CD14-positive monocyte (primary cell): ENCODE measurements at regions not wholly inside any gene's neighbourhood (a gene's known extent, or its start where the extent isn't known, plus 50 kb on each side); places are given as distances from the start of the nearest gene placed in this dataset.

ENCODE experiments used
- DNase-seq, 3 donors: peaks; one replicate each; pipeline ENCODE4 v3.0.0-alpha.2; 2011 to 2022
- H2AFZ ChIP-seq: 2 replicates; pipeline ENCODE4 v1.6.0; 2012; ENCODE audit warnings: mild to moderate bottlenecking, low read depth, low read length, inconsistent platforms; ENCODE audit not compliant: insufficient read depth, poor library complexity, severe bottlenecking
- H3K27ac ChIP-seq, 2 donors: 1 replicate in 1 of 2; 2 replicates in 1 of 2; pipeline ENCODE4 v1.5.1; 2012 to 2013; ENCODE audit warnings: low read length in 2 of 2, control low read depth in 1 of 2, inconsistent platforms in 1 of 2, low read depth in 1 of 2, mild to moderate bottlenecking in 1 of 2
- H3K27me3 ChIP-seq, 2 donors: one replicate each; pipeline versions ENCODE4 v1.6.0 to v1.6.1; 2011 to 2013; ENCODE audit warnings: low read length in 2 of 2; ENCODE audit not compliant: control insufficient read depth in 2 of 2, insufficient read depth in 2 of 2
- H3K36me3 ChIP-seq, 2 donors: replicated peaks in 1 of 2; 1 replicate in 1 of 2; 2 replicates in 1 of 2; pipeline versions ENCODE4 v1.5.1 to v1.6.1; 2012 to 2013; ENCODE audit warnings: low read length in 2 of 2, control low read depth in 1 of 2, inconsistent platforms in 1 of 2, mild to moderate bottlenecking in 1 of 2; ENCODE audit not compliant: insufficient read depth in 2 of 2, control insufficient read depth in 1 of 2
- H3K4me1 ChIP-seq, 2 donors: 1 replicate in 1 of 2; 2 replicates in 1 of 2; pipeline versions ENCODE4 v1.5.1 to v1.6.1; 2012 to 2013; ENCODE audit warnings: low read length in 2 of 2, control low read depth in 1 of 2, inconsistent platforms in 1 of 2, mild to moderate bottlenecking in 1 of 2, moderate library complexity in 1 of 2; ENCODE audit not compliant: insufficient read depth in 2 of 2, control insufficient read depth in 1 of 2
- H3K4me2 ChIP-seq: replicated peaks from 2 replicates; pipeline ENCODE3; 2012; ENCODE audit warnings: low read length, moderate library complexity, mild to moderate bottlenecking; ENCODE audit not compliant: poor library complexity, severe bottlenecking; ENCODE audit errors: extremely low read depth
- H3K4me3 ChIP-seq, 3 experiments: fragments of 200-600 bp in 1 of 3; sonication (generic) in 1 of 3; replicated peaks in 1 of 3; 1 replicate in 2 of 3; 2 replicates in 1 of 3; pipeline ENCODE4 v1.5.1; 2011 to 2013; ENCODE audit warnings: low read length in 3 of 3, mild to moderate bottlenecking in 3 of 3, control low read depth in 2 of 3, low read depth in 2 of 3, inconsistent platforms in 1 of 3, moderate library complexity in 1 of 3
- H3K79me2 ChIP-seq: 2 replicates; pipeline ENCODE4 v1.6.0; 2012; ENCODE audit warnings: mild to moderate bottlenecking, control low read depth, inconsistent platforms, low read length, moderate library complexity; ENCODE audit not compliant: insufficient read depth
- H3K9ac ChIP-seq: 2 replicates; pipeline ENCODE4 v1.6.0; 2017; ENCODE audit warnings: low read length, mild to moderate bottlenecking; ENCODE audit not compliant: insufficient read depth, poor library complexity, severe bottlenecking
- H3K9me3 ChIP-seq, 2 donors: replicated peaks in 1 of 2; 1 replicate in 1 of 2; 2 replicates in 1 of 2; pipeline versions ENCODE4 v1.5.1 to v1.6.1; 2012 to 2013; ENCODE audit warnings: low read length in 2 of 2, control low read depth in 1 of 2; ENCODE audit not compliant: control insufficient read depth in 1 of 2, insufficient read depth in 1 of 2
- H4K20me1 ChIP-seq: 2 replicates; pipeline ENCODE4 v1.6.0; 2012; ENCODE audit warnings: mild to moderate bottlenecking, low read length, control low read depth, moderate library complexity; ENCODE audit not compliant: insufficient read depth
- H3K27ac Mint-ChIP-seq, 7 donors: one replicate each; pipeline ENCODE4 v1.8.0; 2020; ENCODE audit warnings: mild to moderate bottlenecking in 7 of 7, mixed read lengths in 7 of 7, moderate library complexity in 6 of 7, inconsistent platforms in 2 of 7
- H3K27me3 Mint-ChIP-seq, 3 donors: one replicate each; pipeline ENCODE4 v1.8.0; 2021 to 2022; ENCODE audit warnings: low read depth in 3 of 3, mild to moderate bottlenecking in 3 of 3, mixed read lengths in 3 of 3, moderate library complexity in 3 of 3, inconsistent platforms in 1 of 3
- H3K36me3 Mint-ChIP-seq, 2 donors: one replicate each; pipeline ENCODE4 v1.8.0; 2020; ENCODE audit warnings: mixed read lengths in 2 of 2, inconsistent platforms in 1 of 2, mild to moderate bottlenecking in 1 of 2
- H3K4me1 Mint-ChIP-seq: one replicate; pipeline ENCODE4 v1.8.0; 2020; ENCODE audit warnings: mild to moderate bottlenecking, mixed read lengths
- H3K4me3 Mint-ChIP-seq, 2 donors: one replicate each; pipeline ENCODE4 v1.8.0; 2020; ENCODE audit warnings: mild to moderate bottlenecking in 2 of 2, mixed read lengths in 2 of 2, moderate library complexity in 1 of 2
- H3K9me3 Mint-ChIP-seq, 7 donors: one replicate each; pipeline ENCODE4 v1.8.0; 2020 to 2022; ENCODE audit warnings: mixed read lengths in 7 of 7, mild to moderate bottlenecking in 6 of 7, moderate library complexity in 6 of 7, inconsistent platforms in 2 of 7
- WGBS: methylation state at CpG from one replicate; pipeline ENCODE4 v1.1.5; 2013; ENCODE audit warnings: missing lambda C conversion rate; ENCODE audit not compliant: insufficient coverage; 5-methylcytosine and 5-hydroxymethylcytosine counted together
- intact Hi-C, 2 donors: fragments of 100-400 bp; cut with micrococcal nuclease; formaldehyde crosslinking; loops; one replicate each; pipeline versions ENCODE4 v1.15.0 to v1.15.1; 2023
- TF ChIP-seq, protein P1 (sequence below): fragments of 200-600 bp; IDR thresholded peaks from one replicate; pipeline ENCODE4 v1.8.0; 2022; ENCODE audit warnings: antibody characterized with exemption, mild to moderate bottlenecking

DNA sequence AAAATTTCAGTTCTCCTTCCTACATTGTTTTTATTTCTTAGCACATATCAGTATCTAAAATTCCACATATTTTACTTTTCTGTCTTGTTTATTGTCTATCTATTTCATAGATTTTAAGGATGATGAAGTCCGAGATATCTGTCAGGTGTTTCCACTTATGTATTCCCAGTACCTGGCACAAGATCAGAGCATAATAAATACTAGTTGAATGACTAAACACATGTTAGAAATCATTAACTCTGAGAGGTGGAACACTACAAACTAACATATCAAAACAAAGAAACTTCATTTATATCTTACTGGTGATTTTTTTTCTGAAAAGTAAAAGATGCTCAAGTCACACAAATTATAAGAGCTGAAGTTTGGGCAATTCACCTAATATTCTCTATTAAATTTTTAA lies 1208.3 kb downstream of the PCDH9 start:
- Histone ChIP-seq H3K79me2 (no peaks in the 10 kb centered on the region), H3K4me3 (no peak overlapping the region), H3K4me2 (no peak overlapping the region), H3K4me1 (no peaks in the 10 kb centered on the region), H3K27ac (no peak overlapping the region), H2AFZ (no peak overlapping the region), H3K9me3 (peaks cover 0 to 4% of the 10 kb centered on the region in 2 donors), H3K9ac (no peak overlapping the region), H3K36me3 (no peaks in the 10 kb centered on the region), H4K20me1 (no peaks in the 10 kb centered on the region), H3K27me3 (no peaks in the 10 kb centered on the region)
- Mint-ChIP-seq H3K36me3 (no peaks in the 10 kb centered on the region), H3K4me1 (no peaks in the 10 kb centered on the region), H3K27me3 (no peaks in the 10 kb centered on the region), H3K4me3 (no peak overlapping the region), H3K9me3 (peaks cover 0 to 11% (median 2%) of the 10 kb centered on the region in 7 donors), H3K27ac (no peak overlapping the region)
- intact Hi-C loops, result no loop called here
- TF ChIP-seq, protein P1, sequence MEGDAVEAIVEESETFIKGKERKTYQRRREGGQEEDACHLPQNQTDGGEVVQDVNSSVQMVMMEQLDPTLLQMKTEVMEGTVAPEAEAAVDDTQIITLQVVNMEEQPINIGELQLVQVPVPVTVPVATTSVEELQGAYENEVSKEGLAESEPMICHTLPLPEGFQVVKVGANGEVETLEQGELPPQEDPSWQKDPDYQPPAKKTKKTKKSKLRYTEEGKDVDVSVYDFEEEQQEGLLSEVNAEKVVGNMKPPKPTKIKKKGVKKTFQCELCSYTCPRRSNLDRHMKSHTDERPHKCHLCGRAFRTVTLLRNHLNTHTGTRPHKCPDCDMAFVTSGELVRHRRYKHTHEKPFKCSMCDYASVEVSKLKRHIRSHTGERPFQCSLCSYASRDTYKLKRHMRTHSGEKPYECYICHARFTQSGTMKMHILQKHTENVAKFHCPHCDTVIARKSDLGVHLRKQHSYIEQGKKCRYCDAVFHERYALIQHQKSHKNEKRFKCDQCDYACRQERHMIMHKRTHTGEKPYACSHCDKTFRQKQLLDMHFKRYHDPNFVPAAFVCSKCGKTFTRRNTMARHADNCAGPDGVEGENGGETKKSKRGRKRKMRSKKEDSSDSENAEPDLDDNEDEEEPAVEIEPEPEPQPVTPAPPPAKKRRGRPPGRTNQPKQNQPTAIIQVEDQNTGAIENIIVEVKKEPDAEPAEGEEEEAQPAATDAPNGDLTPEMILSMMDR, result no peak
- WGBS, result no CpG with 5 or more reads among the region's 1 CpG
- DNase-seq, result no peak

DNA sequence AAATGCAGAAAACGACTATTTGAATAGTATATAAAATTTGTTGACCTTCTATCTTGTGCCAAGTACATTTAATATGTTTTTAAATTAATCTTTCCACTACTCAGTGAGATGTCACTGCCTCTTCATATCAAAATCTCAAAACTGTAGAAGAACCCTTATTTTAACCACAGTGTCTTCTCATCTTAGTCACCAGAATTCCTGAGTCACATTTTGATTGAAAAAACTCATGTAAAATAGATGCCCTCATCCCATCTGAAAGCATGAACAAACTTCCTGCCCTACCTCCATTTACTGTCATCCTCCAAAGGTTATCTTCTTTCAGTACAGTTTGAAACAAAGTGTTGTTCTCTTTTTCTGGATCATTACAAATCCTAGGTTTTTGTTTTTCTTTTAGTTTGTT lies 1215.4 kb downstream of the PCDH9 start:
- no peaks in the 10 kb centered on the region for H3K27me3 ChIP-seq
- no peaks in the 10 kb centered on the region for H3K27me3 Mint-ChIP-seq
- TF ChIP-seq, protein P1, result no peak
- H4K20me1 ChIP-seq, result no peaks in the 10 kb centered on the region
- H3K27ac Mint-ChIP-seq, result no peak overlapping the region
- no peaks in the 10 kb centered on the region for H3K4me1 ChIP-seq
- H3K4me2 ChIP-seq, result no peak overlapping the region
- H3K4me3 ChIP-seq, result no peak overlapping the region
- intact Hi-C loops, result no loop called here
- no peaks in the 10 kb centered on the region for H3K4me1 Mint-ChIP-seq
- no peaks in the 10 kb centered on the region for H3K36me3 ChIP-seq
- DNase-seq, result no peak
- H3K9ac ChIP-seq, result no peak overlapping the region
- H3K4me3 Mint-ChIP-seq, result no peak overlapping the region
- H3K27ac ChIP-seq, result no peak overlapping the region
- no peaks in the 10 kb centered on the region for H3K79me2 ChIP-seq
- no peaks in the 10 kb centered on the region for H3K36me3 Mint-ChIP-seq
- no CpG with 5 or more reads among the region's 1 CpG for WGBS
- peaks cover 10 to 24% of the 10 kb centered on the region in 2 donors for H3K9me3 ChIP-seq
- no peak overlapping the region for H2AFZ ChIP-seq
- peaks cover 2 to 13% (median 6%) of the 10 kb centered on the region in 7 donors for H3K9me3 Mint-ChIP-seq
